Tibial artery (tissue), 4 donors: ENCODE measurements at regions not wholly inside any gene's neighbourhood (a gene's known extent, or its start where the extent isn't known, plus 50 kb on each side); places are given as distances from the start of the nearest gene placed in this dataset.

Source experiments
- DNase-seq, 2 donors: peaks; one replicate each; pipeline ENCODE4 v3.0.0-alpha.2; 2019
- H3K27ac ChIP-seq, 2 donors: fragments of 200-600 bp; sonication (generic) in 1 of 2; 1 replicate in 1 of 2; 2 replicates in 1 of 2; pipeline ENCODE4 v1.5.1; 2018 to 2019; ENCODE audit warnings: mild to moderate bottlenecking in 1 of 2
- H3K27me3 ChIP-seq, 2 donors: fragments of 200-600 bp; sonication (generic) in 1 of 2; one replicate each; pipeline versions ENCODE4 v1.5.1 to v1.6.0; 2016 to 2019
- H3K36me3 ChIP-seq, 3 donors: fragments of 200-600 bp; sonication (generic) in 2 of 3; one replicate each; pipeline ENCODE4 v1.5.1; 2016 to 2019; ENCODE audit warnings: mild to moderate bottlenecking in 2 of 3
- H3K4me1 ChIP-seq, 4 donors: fragments of 200-600 bp; sonication (generic) in 2 of 4; 1 replicate in 3 of 4; 2 replicates in 1 of 4; pipeline ENCODE4 v1.5.1; 2016 to 2019
- H3K4me3 ChIP-seq, 2 donors: fragments of 200-600 bp; sonication (generic) in 1 of 2; 1 replicate in 1 of 2; 2 replicates in 1 of 2; pipeline ENCODE4 v1.5.1; 2018 to 2019; ENCODE audit warnings: mild to moderate bottlenecking in 2 of 2
- H3K9me3 ChIP-seq, 3 donors: fragments of 200-600 bp; sonication (generic) in 1 of 3; one replicate each; pipeline ENCODE4 v1.5.1; 2016 to 2019
- CTCF ChIP-seq, 2 experiments: fragments of 200-600 bp in 1 of 2; fragments of 450-650 bp in 1 of 2; IDR thresholded peaks; one replicate each; pipeline ENCODE4 v1.5.1; 2017 to 2019; ENCODE audit warnings: antibody characterized with exemption in 2 of 2, mild to moderate bottlenecking in 1 of 2, moderate library complexity in 1 of 2
- intact Hi-C: fragments of 100-400 bp; cut with DNase I; formaldehyde crosslinking; loops from one replicate; pipeline ENCODE4 v1.15.0; 2023; ENCODE audit warnings: low total_unique reads

GRCh38 chr3:28042095-28042635 is 199.3 kb upstream of the CMC1 start:
- Histone ChIP-seq H3K9me3 (no peaks in the 10 kb centered on the region), H3K4me3 (no peak overlapping the region), H3K4me1 (no peaks in the 10 kb centered on the region), H3K27me3 (no peaks in the 10 kb centered on the region), H3K27ac (no peak overlapping the region), H3K36me3 (no peaks in the 10 kb centered on the region)
- intact Hi-C loops = no loop called here
- no peak for TF ChIP-seq CTCF (IDR thresholded peaks at IDR 0.05)
- no peak for DNase-seq

GRCh38 chr3:28042707-28043106 is 198.7 kb upstream of the CMC1 start:
- no peak overlapping the region for H3K27ac ChIP-seq

GRCh38 chr3:28050120-28050519 is 191.3 kb upstream of the CMC1 start:
- H3K9me3 ChIP-seq = no peaks in the 10 kb centered on the region
- no peak overlapping the region for H3K27ac ChIP-seq
- intact Hi-C loops = no loop called here
- TF ChIP-seq CTCF (IDR thresholded peaks at IDR 0.05) = no peak
- no peak for DNase-seq
- H3K4me3 ChIP-seq = no peak overlapping the region
- H3K4me1 ChIP-seq = no peaks in the 10 kb centered on the region
- no peaks in the 10 kb centered on the region for H3K27me3 ChIP-seq
- H3K36me3 ChIP-seq = no peaks in the 10 kb centered on the region

More at GRCh38 chr3:28042707-28043106, 198.7 kb upstream of the CMC1 start:
- no peaks in the 10 kb centered on the region for H3K27me3 ChIP-seq
- no peak for DNase-seq
- no peaks in the 10 kb centered on the region for H3K9me3 ChIP-seq
- no peak for TF ChIP-seq CTCF (IDR thresholded peaks at IDR 0.05)
- no peak overlapping the region for H3K4me3 ChIP-seq
- no peaks in the 10 kb centered on the region for H3K36me3 ChIP-seq
- H3K4me1 ChIP-seq = no peaks in the 10 kb centered on the region
- intact Hi-C loops = no loop called here

- no peak overlapping the region for H3K27ac ChIP-seq
- no peak for TF ChIP-seq CTCF (IDR thresholded peaks at IDR 0.05)
- H3K4me1 ChIP-seq = no peaks in the 10 kb centered on the region
- intact Hi-C loops = no loop called here
- no peak overlapping the region for H3K4me3 ChIP-seq
- H3K36me3 ChIP-seq = no peaks in the 10 kb centered on the region
- no peak for DNase-seq
- H3K9me3 ChIP-seq = no peaks in the 10 kb centered on the region
- no peaks in the 10 kb centered on the region for H3K27me3 ChIP-seq
These were observed 190.5 kb upstream of the CMC1 start for GRCh38 chr3:28050885-28051284.

GRCh38 chr3:28053759-28054158 is 187.7 kb upstream of the CMC1 start:
- H3K27me3 ChIP-seq = no peaks in the 10 kb centered on the region
- no peaks in the 10 kb centered on the region for H3K4me1 ChIP-seq
- H3K9me3 ChIP-seq = no peaks in the 10 kb centered on the region
- intact Hi-C loops = no loop called here
- DNase-seq = no peak
- H3K4me3 ChIP-seq = no peak overlapping the region
- H3K36me3 ChIP-seq = no peaks in the 10 kb centered on the region
- no peak for TF ChIP-seq CTCF (IDR thresholded peaks at IDR 0.05)
- H3K27ac ChIP-seq = no peak overlapping the region

- Histone ChIP-seq H3K4me1 (no peaks in the 10 kb centered on the region), H3K36me3 (no peaks in the 10 kb centered on the region), H3K27ac (no peak overlapping the region), H3K9me3 (no peaks in the 10 kb centered on the region), H3K27me3 (no peaks in the 10 kb centered on the region), H3K4me3 (no peak overlapping the region)
- intact Hi-C loops = no loop called here
- no peak for DNase-seq
- no peak for TF ChIP-seq CTCF (IDR thresholded peaks at IDR 0.05)
These were observed 184.6 kb upstream of the CMC1 start for GRCh38 chr3:28056806-28057205.
